Endometrium (tissue), 2 donors: ENCODE measurements at regions not wholly inside any gene's neighbourhood (a gene's known extent, or its start where the extent isn't known, plus 50 kb on each side); places are given as distances from the start of the nearest gene placed in this dataset.
"Not testable (repeated sequence)": the region's sequence is repeated elsewhere in the genome, so short reads cannot be mapped to it uniquely, and the experiment has no call there.

Experiments
- FAIRE-seq: peaks from 2 replicates; lab custom pipeline; 2012; peaks lifted over from hg19 to GRCh38; lab: Jason Lieb, UNC
- donor health status: control.
- donor health status: control.

DNA sequence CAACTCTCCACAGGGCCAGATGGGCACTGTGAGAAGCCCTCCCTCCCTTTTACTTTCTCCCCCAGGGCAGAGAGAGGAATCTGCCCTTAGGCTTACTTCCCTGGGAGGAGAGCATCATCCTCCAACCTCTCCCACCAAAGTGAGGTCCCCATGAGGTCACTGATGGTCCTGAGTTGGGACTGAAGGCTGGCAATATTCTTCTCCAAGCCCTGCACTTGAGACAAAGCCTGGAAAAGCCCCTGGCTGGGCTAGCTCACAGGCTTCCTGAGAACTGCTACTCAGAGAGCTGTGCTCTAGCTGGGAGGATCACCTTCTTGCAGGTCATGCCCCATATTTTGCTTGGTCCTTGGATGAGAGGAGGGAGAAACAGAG is 110.0 kb upstream of the MEF2A start:
- no peak for FAIRE-seq

DNA sequence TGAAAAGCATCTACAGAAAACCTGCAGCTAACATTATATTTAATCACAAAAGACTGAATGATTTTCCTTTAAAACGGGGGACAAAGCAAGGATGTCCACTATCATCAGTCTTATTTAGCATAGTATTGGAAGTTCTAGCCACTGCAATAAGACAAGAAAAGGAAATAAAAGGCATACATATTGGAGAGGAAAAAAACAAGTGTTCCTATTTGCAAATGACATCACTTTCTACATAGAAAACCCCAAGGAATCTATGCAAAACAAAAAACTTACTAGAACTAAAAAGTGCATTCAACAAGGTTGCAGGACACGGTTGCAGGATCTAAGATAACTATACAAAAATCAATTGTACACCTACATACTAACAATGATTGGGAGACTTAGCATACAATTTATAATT is 101.6 kb upstream of the MEF2A start:
- FAIRE-seq, result no peak

- no peak for FAIRE-seq
Observed at GRCh38 chr15:99466701-99467337, 99.0 kb upstream of the MEF2A start.

DNA sequence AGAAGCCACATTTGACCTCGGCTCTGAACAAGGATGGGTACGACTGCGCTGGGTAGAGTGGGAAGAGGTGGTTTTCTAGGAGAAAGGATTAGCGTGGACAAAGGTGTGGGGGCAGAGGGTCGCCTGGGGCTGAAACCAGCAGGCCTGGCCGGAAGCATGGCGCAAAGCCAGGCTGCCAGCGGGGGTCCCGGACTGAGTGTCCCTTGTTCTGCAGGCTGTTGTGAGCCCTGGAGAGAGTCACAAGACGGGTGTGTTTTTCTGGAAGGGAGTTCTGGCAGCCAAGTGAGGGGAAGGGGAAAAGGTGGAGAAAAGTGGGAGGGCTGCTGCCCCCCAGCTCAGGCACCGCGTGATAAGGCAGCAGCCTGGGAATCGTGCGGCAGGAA is 98.5 kb upstream of the MEF2A start:
- FAIRE-seq, result no peak

GRCh38 chr15:99467853-99468464 is 97.8 kb upstream of the MEF2A start:
- no peak for FAIRE-seq

GRCh38 chr15:99470204-99470603 is 95.6 kb upstream of the MEF2A start:
- FAIRE-seq, result not testable (repeated sequence)

DNA sequence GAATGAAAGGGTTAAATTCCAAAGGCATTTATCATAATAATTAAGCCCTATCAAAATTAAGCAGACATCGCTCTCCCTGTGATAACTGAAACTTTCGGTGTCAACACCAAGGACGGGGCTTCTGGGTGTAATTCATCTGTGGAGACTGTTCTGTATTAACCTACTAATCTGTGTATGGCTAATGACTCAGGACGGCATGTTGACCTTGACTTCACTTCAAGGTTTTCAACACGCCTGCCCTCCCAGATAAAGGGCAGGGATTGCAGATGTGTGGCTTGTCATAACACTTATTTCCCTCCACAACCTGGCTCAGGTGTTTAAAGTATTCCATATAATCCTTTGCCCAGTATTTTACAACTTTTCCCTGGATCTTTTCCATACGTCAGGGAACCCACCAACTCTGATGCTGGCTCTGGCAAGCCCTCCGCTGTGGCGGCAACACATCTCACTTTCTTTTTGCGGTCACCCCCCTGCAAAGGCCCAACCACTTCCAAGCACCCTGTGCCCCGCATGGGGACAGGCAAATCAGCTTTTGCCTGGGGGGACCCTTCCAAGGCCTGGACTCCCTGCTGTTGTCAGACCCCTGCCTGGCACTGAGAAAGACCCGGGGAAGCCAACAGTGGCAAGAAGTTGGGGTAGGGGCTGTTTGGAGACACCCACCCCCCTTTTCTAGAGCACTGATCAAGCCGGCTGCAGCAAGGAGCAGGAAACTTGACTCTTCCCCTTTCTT is 93.2 kb upstream of the MEF2A start:
- no peak for FAIRE-seq

- FAIRE-seq, result no peak
Observed at GRCh38 chr15:99473981-99474906, 91.5 kb upstream of the MEF2A start.

GRCh38 chr15:99474909-99475753 is 90.7 kb upstream of the MEF2A start:
- no peak for FAIRE-seq

GRCh38 chr15:99475754-99476412 is 89.9 kb upstream of the MEF2A start:
- FAIRE-seq, result no peak

DNA sequence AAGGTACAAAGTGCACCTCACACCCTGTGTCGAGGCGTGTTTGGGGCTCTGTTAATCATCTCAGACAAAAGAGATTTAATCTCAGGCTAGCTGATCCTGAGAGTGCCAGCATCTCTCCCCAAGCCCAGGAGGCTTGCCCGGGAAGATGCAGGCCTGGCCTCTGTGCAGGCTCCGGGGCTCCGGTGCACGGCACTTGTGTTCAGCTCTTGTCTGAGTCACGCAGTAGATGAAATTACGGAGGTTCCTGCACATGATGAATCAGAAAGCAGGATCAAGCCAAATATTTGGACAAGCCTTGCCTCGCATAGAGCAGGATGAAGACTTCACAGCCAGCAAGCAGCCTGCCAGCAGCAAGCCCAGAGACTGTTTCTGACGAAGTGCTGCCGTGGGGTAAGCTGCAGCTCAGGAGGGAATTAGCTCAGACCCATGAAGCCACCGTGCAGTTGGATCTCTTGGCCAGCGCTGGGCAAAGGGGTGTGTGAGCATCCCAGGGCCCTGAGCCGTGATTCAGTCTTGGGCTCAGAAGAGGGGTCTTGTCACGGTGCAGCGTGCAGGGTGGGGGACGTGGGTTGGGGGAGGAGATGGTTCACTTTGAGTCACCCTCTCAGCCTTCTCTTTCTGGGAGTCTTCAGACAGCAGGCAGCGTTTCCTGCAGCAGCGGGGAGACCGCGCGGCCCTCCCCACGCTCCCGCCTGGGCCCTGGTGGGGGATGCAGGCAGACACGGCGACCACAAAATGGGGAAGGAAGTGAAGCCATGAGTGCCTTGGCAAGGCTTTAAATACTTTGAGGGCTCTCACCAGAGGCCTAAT is 89.2 kb upstream of the MEF2A start:
- FAIRE-seq, result no peak

DNA sequence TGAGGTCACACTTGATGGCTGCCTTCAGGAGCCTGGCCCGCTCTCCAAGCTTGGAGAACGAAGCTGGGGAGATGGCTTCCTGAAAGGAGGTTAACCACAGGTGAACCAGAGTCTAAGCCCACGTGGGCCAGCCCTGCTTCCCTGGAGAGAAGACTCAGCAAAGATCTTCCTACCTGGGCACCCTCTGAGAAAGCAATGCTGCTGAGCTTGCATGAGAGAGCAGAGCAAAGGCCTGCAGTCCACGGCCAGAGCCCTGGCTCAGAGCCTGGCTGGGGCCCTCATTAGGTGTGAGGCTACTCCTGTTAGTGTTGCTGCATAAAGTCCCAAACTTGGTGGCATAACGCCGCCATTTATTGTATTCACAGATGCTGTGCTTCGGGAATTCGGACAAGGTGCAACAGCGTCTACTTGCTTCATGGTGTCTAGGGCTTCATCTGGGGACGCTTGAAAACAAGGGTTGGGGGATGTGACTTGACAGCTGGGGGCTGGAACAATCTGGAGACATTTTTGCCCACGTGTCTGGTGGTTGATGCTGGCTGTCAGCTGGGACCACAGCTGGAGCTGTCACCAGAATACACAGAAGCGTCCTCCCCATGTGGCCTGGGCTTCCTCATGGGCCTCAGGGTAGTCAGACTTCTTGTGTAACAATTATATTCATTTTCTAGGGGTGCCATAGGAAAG is 87.9 kb upstream of the MEF2A start:
- no peak for FAIRE-seq

DNA sequence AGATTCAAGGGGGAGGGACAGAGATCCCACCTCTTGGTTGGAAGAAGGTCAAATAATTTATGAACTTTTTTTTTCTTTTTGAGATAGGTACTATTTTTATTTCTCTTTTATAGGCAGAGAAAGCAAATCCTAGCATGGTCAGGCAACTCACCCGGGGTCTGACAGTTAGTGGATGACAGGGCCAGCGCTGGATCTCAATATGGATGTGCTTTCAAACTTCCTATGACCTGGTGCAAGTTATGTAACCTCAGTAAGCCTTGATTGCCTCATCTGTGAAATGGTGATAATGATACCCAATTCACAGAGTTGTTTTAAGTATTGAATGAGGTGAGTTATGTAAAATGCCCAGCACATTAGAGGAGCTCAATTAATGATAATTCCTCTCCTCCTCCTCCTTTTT is 86.8 kb upstream of the MEF2A start:
- FAIRE-seq, result no peak

DNA sequence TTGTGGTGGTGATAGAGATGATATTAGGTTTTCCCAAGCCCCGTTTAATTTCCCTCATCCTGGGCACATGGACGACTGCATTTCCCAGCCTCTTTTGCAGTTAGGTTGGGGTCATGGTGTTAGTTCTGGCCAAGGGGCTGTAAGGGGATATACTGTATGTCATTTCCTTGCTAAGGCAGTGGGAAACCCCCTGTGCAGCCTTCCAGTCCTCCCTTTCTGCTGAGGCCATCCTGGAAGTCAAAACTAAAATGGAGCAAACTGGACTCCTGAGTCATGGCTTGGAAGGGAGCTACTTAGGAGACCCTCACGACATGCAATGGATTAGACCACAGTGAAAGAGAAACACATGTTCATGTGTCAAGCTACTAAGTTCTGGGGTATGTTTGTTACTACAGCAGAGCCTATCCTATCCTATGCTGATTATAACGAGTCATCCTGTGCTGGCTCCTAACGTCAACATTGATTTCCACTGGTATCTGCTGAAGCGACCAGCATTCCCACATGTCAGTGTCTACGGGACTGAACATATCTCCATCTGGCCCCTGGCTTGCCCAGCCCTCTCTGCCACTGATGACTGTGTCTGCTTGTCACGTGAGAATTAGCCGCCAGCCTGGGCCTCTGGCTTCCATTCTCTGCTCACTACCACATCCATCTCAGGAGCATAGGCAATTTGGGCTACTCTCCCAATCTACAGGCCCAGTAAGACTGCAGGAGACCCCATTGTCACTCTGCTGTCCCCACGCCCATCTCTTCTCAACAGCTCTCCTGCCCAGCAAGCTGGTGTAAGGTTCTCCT is 85.6 kb upstream of the MEF2A start:
- FAIRE-seq, result no peak

DNA sequence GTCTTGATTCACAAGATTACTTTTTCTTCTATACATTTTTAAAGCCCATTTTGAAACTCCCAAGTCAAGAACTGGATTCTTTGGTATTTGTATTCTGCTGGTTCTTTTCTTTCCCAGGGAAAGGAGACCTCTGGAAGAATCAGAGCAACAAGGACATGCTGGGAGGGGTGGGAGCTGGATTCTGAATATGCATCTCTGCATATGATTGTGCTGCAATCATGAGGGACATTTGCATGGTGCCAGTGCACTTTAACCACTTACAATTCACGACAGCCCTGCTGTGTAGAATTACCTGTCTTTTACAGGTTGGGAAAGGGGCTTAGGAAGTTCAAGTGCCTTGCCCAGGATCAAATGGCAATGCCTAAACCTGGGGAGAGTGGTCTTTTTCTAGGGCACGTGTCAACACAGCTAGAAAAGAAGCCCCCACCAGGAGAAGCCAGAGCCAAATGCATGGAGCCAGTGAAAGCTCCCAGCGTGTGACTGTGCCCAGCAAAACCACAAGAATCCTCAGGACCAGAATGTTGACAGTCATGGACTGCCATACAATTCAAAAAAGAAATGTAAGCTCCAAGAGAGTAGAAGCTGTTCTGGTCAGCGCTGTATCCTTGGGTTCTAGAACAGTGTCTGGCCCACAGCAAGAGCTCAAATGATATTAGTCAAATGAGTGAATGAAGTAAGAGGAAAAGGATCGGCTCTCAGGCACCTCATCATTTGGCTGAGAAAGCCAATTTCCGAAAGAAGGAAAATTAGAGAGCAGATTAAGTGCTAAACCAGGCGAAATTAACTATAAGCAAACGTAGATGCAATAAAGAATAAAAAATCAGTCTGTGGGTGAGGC is 84.5 kb upstream of the MEF2A start:
- FAIRE-seq, result no peak

GRCh38 chr15:99481951-99482230 is 83.9 kb upstream of the MEF2A start:
- no peak for FAIRE-seq

GRCh38 chr15:99482993-99483392 is 82.8 kb upstream of the MEF2A start:
- no peak for FAIRE-seq
